ENCODE measurements at regions not wholly inside any gene's neighbourhood (a gene's known extent, or its start where the extent isn't known, plus 50 kb on each side); places are given as distances from the start of the nearest gene placed in this dataset.
"Not testable (repeated sequence)": the region's sequence is repeated elsewhere in the genome, so short reads cannot be mapped to it uniquely, and the experiment has no call there.

DNA sequence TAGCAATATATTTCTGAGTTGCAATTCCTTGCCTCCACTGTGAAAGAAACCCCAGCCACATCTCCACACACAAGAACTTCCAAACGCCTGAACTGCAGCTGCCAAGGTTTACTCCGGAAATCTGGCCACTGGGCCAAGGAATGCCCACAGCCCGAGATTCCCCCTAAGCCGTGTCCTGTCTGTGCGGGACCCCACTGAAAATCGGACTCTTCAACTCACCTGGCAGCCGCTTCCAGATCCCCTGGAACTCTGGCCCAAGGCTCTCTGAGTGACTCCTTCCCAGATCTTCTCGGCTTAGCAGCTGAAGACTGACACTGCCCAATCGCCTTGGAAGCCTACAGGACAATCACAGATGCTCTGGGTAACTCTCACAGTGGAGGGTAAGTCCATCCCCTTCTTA is 256.3 kb upstream of the GULP1 start:
- intact Hi-C loops (cut with DNase I; ENCODE audit: low total_unique reads); H3K27me3 ChIP-seq; H3K36me3 ChIP-seq; in situ Hi-C loops (cut with MboI; ENCODE audit: low pct_ligation_motif_present in 1 of 4, low pct_unique_long_range_greater_than_20kb in 1 of 4, low sequenced_read_pairs in 3 of 4); H3K27ac ChIP-seq; H3K4me3 ChIP-seq; H3K9me3 ChIP-seq; DNase-seq; H3K4me1 ChIP-seq: not testable (repeated sequence)
- WGBS, 2 donors (ENCODE audit: low coverage in 1 of 2), result 85 to 87% methylated on average over 3 to 9 of the region's 9 CpGs

DNA sequence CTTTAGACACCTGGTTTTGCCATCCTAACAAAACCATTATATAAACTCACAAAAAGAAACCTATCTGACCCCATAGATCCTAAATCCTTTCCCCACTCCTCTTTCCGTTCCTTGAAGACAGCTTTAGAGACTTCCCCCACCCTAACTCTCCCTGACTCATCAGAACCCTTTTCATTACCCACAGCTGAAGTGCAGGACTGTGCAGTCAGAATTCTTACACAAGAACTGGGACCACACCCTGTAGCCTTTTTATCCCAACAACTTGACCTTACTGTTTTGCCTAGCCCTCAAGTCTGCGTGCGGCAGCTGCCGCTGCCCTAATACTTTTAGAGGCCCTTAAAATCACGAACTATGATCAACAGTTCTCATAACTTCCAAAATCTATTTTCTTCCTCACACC is 254.9 kb upstream of the GULP1 start:
- H3K36me3 ChIP-seq; H3K27me3 ChIP-seq; in situ Hi-C loops (cut with MboI; ENCODE audit: low pct_ligation_motif_present in 1 of 4, low pct_unique_long_range_greater_than_20kb in 1 of 4, low sequenced_read_pairs in 3 of 4); H3K27ac ChIP-seq; H3K4me1 ChIP-seq; DNase-seq; H3K9me3 ChIP-seq; intact Hi-C loops (cut with DNase I; ENCODE audit: low total_unique reads); H3K4me3 ChIP-seq: not testable (repeated sequence)
- 89% methylated on average over 3 to 5 of the region's 5 CpGs for WGBS, 2 donors (ENCODE audit: low coverage in 1 of 2)

DNA sequence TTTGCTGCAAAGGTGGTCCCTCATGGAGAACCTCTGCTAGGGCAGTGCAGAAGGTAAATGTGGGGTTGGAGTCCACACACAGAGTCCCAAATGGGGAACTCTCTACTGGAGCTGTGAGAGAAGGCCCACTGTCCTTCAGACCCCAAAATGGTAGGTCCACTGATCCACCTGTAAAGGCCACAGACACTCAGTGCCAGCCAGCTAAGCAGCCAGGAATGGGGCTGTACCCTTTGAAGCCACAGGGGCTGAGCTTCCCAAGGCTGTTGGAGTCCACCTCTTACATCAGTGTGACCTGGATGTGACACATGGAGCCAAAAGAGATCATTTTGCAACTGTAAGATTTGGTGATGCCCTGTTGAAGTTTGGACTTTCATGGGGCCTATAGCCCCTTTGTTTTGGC is 252.4 kb upstream of the GULP1 start:
- DNase-seq, result no peak
- in situ Hi-C loops (cut with MboI; ENCODE audit: low pct_ligation_motif_present in 1 of 4, low pct_unique_long_range_greater_than_20kb in 1 of 4, low sequenced_read_pairs in 3 of 4) (no loop called here), intact Hi-C loops (cut with DNase I; ENCODE audit: low total_unique reads) (no loop called here)
- H3K36me3 ChIP-seq, result no peaks in the 10 kb centered on the region
- TF ChIP-seq POLR2A (IDR thresholded peaks at IDR 0.05) (no peak), POLR2AphosphoS5 (IDR thresholded peaks at IDR 0.05) (no peak)
- H3K4me3 ChIP-seq, result no peak overlapping the region
- H3K27me3 ChIP-seq, result no peaks in the 10 kb centered on the region
- no peaks in the 10 kb centered on the region for H3K4me1 ChIP-seq
- no peaks in the 10 kb centered on the region for H3K9me3 ChIP-seq
- no peak overlapping the region for H3K27ac ChIP-seq

DNA sequence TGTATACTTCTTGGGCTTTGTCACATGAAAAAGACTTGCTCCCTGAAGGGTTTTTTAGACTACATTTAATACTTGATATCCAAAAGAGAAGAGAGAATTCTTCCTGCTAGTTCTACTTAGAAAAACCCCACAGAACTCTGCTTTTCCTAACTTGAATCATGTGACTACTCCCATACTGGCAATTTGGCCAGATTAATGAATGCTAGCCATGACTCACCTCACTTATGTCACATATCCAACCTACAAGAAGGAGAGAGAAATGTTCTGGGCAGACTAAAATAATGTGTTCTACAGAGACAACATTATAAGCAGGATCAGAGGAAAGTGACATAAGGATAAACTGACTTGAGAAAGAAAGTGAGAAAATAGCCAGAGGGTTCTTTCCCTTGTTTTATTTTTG is 249.3 kb upstream of the GULP1 start:
- in situ Hi-C loops (cut with MboI; ENCODE audit: low pct_ligation_motif_present in 1 of 4, low pct_unique_long_range_greater_than_20kb in 1 of 4, low sequenced_read_pairs in 3 of 4), result no loop called here
- Histone ChIP-seq H3K9me3 (no peaks in the 10 kb centered on the region), H3K27ac (no peak overlapping the region), H3K4me3 (no peak overlapping the region), H3K4me1 (no peaks in the 10 kb centered on the region), H3K36me3 (no peaks in the 10 kb centered on the region), H3K27me3 (no peaks in the 10 kb centered on the region)
- intact Hi-C loops (cut with DNase I; ENCODE audit: low total_unique reads), result no loop called here
- no peak for DNase-seq
- TF ChIP-seq, protein P1, sequence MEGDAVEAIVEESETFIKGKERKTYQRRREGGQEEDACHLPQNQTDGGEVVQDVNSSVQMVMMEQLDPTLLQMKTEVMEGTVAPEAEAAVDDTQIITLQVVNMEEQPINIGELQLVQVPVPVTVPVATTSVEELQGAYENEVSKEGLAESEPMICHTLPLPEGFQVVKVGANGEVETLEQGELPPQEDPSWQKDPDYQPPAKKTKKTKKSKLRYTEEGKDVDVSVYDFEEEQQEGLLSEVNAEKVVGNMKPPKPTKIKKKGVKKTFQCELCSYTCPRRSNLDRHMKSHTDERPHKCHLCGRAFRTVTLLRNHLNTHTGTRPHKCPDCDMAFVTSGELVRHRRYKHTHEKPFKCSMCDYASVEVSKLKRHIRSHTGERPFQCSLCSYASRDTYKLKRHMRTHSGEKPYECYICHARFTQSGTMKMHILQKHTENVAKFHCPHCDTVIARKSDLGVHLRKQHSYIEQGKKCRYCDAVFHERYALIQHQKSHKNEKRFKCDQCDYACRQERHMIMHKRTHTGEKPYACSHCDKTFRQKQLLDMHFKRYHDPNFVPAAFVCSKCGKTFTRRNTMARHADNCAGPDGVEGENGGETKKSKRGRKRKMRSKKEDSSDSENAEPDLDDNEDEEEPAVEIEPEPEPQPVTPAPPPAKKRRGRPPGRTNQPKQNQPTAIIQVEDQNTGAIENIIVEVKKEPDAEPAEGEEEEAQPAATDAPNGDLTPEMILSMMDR (IDR thresholded peaks at IDR 0.05), result no peak
- TF ChIP-seq POLR2A (IDR thresholded peaks at IDR 0.05), result no peak

DNA sequence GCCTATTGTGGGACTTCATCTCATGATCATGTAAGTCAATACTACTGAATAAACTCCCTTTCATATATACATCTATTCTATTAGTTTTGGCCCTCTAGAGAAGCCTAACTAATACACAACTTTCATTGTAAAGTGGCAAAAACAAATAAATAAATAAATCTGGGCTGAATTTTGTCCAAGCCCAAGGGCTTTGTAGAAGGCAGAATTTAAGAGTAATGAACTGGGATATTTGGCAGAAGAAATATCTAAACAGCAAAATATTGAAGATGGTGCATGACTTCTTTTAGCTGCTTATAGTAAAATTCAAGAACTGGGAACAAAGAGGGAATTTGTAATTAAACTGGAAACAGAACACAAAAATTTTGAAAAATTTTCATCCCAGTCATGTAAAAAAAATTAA is 246.7 kb upstream of the GULP1 start:
- in situ Hi-C loops (cut with MboI; ENCODE audit: low pct_ligation_motif_present in 1 of 4, low pct_unique_long_range_greater_than_20kb in 1 of 4, low sequenced_read_pairs in 3 of 4) (no loop called here), intact Hi-C loops (cut with DNase I; ENCODE audit: low total_unique reads) (no loop called here)
- DNase-seq, result no peak
- H3K9me3 ChIP-seq, result no peaks in the 10 kb centered on the region
- TF ChIP-seq POLR2AphosphoS5 (IDR thresholded peaks at IDR 0.05) (no peak), POLR2A (IDR thresholded peaks at IDR 0.05) (no peak), EP300 (IDR thresholded peaks at IDR 0.05; ENCODE audit: low read depth) (no peak)
- TF ChIP-seq, protein P1 (IDR thresholded peaks at IDR 0.05), result no peak
- H3K4me3 ChIP-seq, result no peak overlapping the region
- H3K27me3 ChIP-seq, result no peaks in the 10 kb centered on the region
- H3K4me1 ChIP-seq, result no peaks in the 10 kb centered on the region
- no peak overlapping the region for H3K27ac ChIP-seq
- H3K36me3 ChIP-seq, result no peaks in the 10 kb centered on the region

DNA sequence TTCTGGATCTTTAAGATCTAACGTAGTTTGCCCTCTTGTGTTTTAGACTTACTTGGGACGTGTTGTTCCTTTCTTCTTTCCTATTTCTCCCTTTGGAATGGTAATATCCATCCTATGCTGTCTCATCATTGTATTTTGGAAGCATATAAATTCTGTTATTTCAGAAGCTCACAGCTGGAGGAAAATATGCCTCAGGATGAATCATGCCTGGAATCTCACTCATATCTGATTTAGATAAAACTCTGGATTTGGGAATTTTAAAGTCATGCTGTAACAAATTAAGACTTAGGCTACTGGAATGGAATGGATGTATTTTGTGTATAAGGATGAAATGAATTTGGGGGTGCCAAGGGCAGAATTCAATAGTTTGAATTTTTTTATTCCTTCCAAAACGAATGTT is 245.2 kb upstream of the GULP1 start:
- TF ChIP-seq EP300 (IDR thresholded peaks at IDR 0.05; ENCODE audit: low read depth), result no peak
- TF ChIP-seq, protein P1 (IDR thresholded peaks at IDR 0.05), result no peak
- no peak for TF ChIP-seq POLR2AphosphoS5 (IDR thresholded peaks at IDR 0.05)
- TF ChIP-seq POLR2A (IDR thresholded peaks at IDR 0.05), result no peak
- H3K4me3 ChIP-seq, result no peak overlapping the region
- no peaks in the 10 kb centered on the region for H3K4me1 ChIP-seq
- no peak for DNase-seq
- H3K27ac ChIP-seq, result no peak overlapping the region
- no peaks in the 10 kb centered on the region for H3K36me3 ChIP-seq
- intact Hi-C loops (cut with DNase I; ENCODE audit: low total_unique reads) (no loop called here), in situ Hi-C loops (cut with MboI; ENCODE audit: low pct_ligation_motif_present in 1 of 4, low pct_unique_long_range_greater_than_20kb in 1 of 4, low sequenced_read_pairs in 3 of 4) (no loop called here)
- no peaks in the 10 kb centered on the region for H3K9me3 ChIP-seq
- 69 to 81% methylated on average over 3 of the region's 3 CpGs for WGBS, 2 donors (ENCODE audit: low coverage in 1 of 2)
- H3K27me3 ChIP-seq, result no peaks in the 10 kb centered on the region
